ENCODE measurements at regions not wholly inside any gene's neighbourhood (a gene's known extent, or its start where the extent isn't known, plus 50 kb on each side); places are given as distances from the start of the nearest gene placed in this dataset.

DNA sequence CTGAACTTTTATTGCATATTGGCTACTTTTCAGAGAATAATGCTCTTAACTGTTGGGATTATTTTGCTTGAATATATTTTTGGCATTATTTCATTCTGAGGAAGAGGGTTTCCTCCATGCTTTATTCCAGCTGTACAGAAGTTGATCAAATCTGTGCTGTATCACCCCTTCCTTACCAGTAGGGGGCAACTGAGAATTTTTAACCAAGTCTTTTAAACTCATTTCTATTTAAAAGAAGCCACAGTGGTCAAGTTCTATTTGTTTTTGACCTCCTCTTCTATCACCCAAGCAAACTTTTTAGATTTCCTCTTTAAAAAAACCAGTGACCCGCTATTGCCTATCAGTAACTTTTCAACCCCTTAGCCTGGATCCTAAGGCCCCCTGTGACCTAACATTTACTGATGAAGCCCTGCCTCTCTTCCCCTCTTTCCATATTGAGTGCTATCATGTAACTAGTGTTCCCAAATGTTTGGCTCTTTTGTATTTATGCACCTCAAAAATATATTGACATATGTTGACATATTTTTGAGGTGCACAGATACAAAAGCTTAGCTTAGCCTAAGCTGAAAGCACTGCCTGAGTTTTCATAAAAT lies 80.6 kb downstream of the FBXO4 start:
- TF ChIP-seq SIN3A (IDR thresholded peaks at IDR 0.05; ENCODE audit: low read depth), result no peak
- TF ChIP-seq, protein P1, sequence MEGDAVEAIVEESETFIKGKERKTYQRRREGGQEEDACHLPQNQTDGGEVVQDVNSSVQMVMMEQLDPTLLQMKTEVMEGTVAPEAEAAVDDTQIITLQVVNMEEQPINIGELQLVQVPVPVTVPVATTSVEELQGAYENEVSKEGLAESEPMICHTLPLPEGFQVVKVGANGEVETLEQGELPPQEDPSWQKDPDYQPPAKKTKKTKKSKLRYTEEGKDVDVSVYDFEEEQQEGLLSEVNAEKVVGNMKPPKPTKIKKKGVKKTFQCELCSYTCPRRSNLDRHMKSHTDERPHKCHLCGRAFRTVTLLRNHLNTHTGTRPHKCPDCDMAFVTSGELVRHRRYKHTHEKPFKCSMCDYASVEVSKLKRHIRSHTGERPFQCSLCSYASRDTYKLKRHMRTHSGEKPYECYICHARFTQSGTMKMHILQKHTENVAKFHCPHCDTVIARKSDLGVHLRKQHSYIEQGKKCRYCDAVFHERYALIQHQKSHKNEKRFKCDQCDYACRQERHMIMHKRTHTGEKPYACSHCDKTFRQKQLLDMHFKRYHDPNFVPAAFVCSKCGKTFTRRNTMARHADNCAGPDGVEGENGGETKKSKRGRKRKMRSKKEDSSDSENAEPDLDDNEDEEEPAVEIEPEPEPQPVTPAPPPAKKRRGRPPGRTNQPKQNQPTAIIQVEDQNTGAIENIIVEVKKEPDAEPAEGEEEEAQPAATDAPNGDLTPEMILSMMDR (IDR thresholded peaks at IDR 0.05 in 2 of 3, conservative IDR thresholded peaks at IDR 0.05 in 1 of 3; ENCODE audit: borderline replicate concordance in 1 of 3, insufficient read depth in 1 of 3, low read depth in 2 of 3, low read length in 2 of 3), result peak; percentile 7 to 76 (median 68); a peak in 4 of 6 replicates
- no TSS peak for BruUV-seq (replicated peaks)
- Histone ChIP-seq H3K4me3 (replicated peaks in 1 of 2; ENCODE audit: low read depth in 1 of 2, low read length in 2 of 2) (no peak overlapping the region), H3K4me1 (ENCODE audit: control insufficient read depth in 1 of 2, insufficient read depth in 2 of 2, low read length in 2 of 2) (no peaks in the 10 kb centered on the region), H3K36me3 (ENCODE audit: control insufficient read depth in 1 of 2, insufficient read depth in 2 of 2, low read length in 2 of 2) (no peaks in the 10 kb centered on the region), H2AFZ (ENCODE audit: low read depth, low read length, poor library complexity, severe bottlenecking) (no peak overlapping the region), H3K9ac (ENCODE audit: low read length) (no peak overlapping the region), H3K27ac (ENCODE audit: low read depth, low read length) (no peak overlapping the region), H3K27me3 (ENCODE audit: insufficient read depth, low read length) (no peaks in the 10 kb centered on the region), H3K79me2 (ENCODE audit: insufficient read depth, low read length) (no peaks in the 10 kb centered on the region), H3K9me3 (ENCODE audit: control insufficient read depth in 1 of 2, insufficient read depth in 1 of 2, low read depth in 1 of 2, low read length in 2 of 2) (no peaks in the 10 kb centered on the region), H3K9me2 (ENCODE audit: insufficient read depth) (no peaks in the 10 kb centered on the region), H4K20me1 (ENCODE audit: insufficient read depth) (no peaks in the 10 kb centered on the region), H3K4me2 (ENCODE audit: low read length) (no peak overlapping the region)
- CTCF ChIA-PET, result interaction anchor here (1.2 to 1.9 kb wide), 5 partner anchors 12 to 762 kb away, joined by 3 to 11 read pairs (median 3); no protein-coding TSS in a partner anchor
- POLR2A ChIA-PET, result no interaction called here
- DNase-seq (ENCODE audit: low read depth, low spot score), result peak; percentile 13
- intact Hi-C loops (cut with micrococcal nuclease), result no loop called here
- RAD21 ChIA-PET (ENCODE audit: low non-redundant PET in 1 of 2, low total read pairs in 2 of 2, uncharacterized antibody in 2 of 2, unreplicated experiment in 2 of 2), result no interaction called here
- ATAC-seq, result peak; percentile 76

- intact Hi-C loops (cut with micrococcal nuclease), result no loop called here
- BruUV-seq (replicated peaks), result no TSS peak
- H3K36me3 ChIP-seq (ENCODE audit: control insufficient read depth in 1 of 2, insufficient read depth in 2 of 2, low read length in 2 of 2), result no peaks in the 10 kb centered on the region
- DNase-seq (ENCODE audit: low read depth, low spot score) (no peak), ATAC-seq (no peak)
- ChIA-PET RAD21 (ENCODE audit: low non-redundant PET in 1 of 2, low total read pairs in 2 of 2, uncharacterized antibody in 2 of 2, unreplicated experiment in 2 of 2) (no interaction called here), CTCF (no interaction called here), POLR2A (no interaction called here)
- H3K4me1 ChIP-seq (ENCODE audit: control insufficient read depth in 1 of 2, insufficient read depth in 2 of 2, low read length in 2 of 2), result no peaks in the 10 kb centered on the region
- H4K20me1 ChIP-seq (ENCODE audit: insufficient read depth), result no peaks in the 10 kb centered on the region
- H3K79me2 ChIP-seq (ENCODE audit: insufficient read depth, low read length), result no peaks in the 10 kb centered on the region
- no peak overlapping the region for H3K4me3 ChIP-seq (replicated peaks in 1 of 2; ENCODE audit: low read depth in 1 of 2, low read length in 2 of 2)
- no peak overlapping the region for H2AFZ ChIP-seq (ENCODE audit: low read depth, low read length, poor library complexity, severe bottlenecking)
- no peak overlapping the region for H3K4me2 ChIP-seq (ENCODE audit: low read length)
- H3K9me3 ChIP-seq (ENCODE audit: control insufficient read depth in 1 of 2, insufficient read depth in 1 of 2, low read depth in 1 of 2, low read length in 2 of 2), result no peaks in the 10 kb centered on the region
- H3K27ac ChIP-seq (ENCODE audit: low read depth, low read length), result no peak overlapping the region
- H3K9ac ChIP-seq (ENCODE audit: low read length), result no peak overlapping the region
- 0 out of 2 replicates have a peak, but pooled peaks cover 18% of the 10 kb centered on the region for H3K27me3 ChIP-seq (ENCODE audit: insufficient read depth, low read length)
- H3K9me2 ChIP-seq (ENCODE audit: insufficient read depth), result no peaks in the 10 kb centered on the region
- TF ChIP-seq JUND (IDR thresholded peaks at IDR 0.05) (no peak), SIN3A (IDR thresholded peaks at IDR 0.05; ENCODE audit: low read depth) (no peak), TCF7L2 (IDR thresholded peaks at IDR 0.05; ENCODE audit: borderline replicate concordance, extremely low read depth, insufficient read depth, insufficient read length) (no peak), CBX3 (IDR thresholded peaks at IDR 0.05; ENCODE audit: low read depth) (no peak), POLR2A (IDR thresholded peaks at IDR 0.05; ENCODE audit: borderline replicate concordance, extremely low read depth, insufficient read depth, insufficient read length) (no peak), CEBPB (IDR thresholded peaks at IDR 0.05; ENCODE audit: low read depth) (no peak), EZH2phosphoT487 (IDR thresholded peaks at IDR 0.05; ENCODE audit: borderline replicate concordance) (no peak), FOSL1 (IDR thresholded peaks at IDR 0.05; ENCODE audit: low read depth) (no peak), REST (IDR thresholded peaks at IDR 0.05; ENCODE audit: low read depth) (no peak)
- TF ChIP-seq, protein P2, sequence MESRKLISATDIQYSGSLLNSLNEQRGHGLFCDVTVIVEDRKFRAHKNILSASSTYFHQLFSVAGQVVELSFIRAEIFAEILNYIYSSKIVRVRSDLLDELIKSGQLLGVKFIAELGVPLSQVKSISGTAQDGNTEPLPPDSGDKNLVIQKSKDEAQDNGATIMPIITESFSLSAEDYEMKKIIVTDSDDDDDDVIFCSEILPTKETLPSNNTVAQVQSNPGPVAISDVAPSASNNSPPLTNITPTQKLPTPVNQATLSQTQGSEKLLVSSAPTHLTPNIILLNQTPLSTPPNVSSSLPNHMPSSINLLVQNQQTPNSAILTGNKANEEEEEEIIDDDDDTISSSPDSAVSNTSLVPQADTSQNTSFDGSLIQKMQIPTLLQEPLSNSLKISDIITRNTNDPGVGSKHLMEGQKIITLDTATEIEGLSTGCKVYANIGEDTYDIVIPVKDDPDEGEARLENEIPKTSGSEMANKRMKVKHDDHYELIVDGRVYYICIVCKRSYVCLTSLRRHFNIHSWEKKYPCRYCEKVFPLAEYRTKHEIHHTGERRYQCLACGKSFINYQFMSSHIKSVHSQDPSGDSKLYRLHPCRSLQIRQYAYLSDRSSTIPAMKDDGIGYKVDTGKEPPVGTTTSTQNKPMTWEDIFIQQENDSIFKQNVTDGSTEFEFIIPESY (IDR thresholded peaks at IDR 0.05; ENCODE audit: extremely low read depth, insufficient replicate concordance, low read length), result no peak
- TF ChIP-seq, protein P3, sequence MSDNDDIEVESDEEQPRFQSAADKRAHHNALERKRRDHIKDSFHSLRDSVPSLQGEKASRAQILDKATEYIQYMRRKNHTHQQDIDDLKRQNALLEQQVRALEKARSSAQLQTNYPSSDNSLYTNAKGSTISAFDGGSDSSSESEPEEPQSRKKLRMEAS (IDR thresholded peaks at IDR 0.05), result no peak
These were observed 88.5 kb downstream of the FBXO4 start for GRCh38 chr5:42013561-42013960.
